NCI-H1092 (cell line): ENCODE measurements at regions not wholly inside any gene's neighbourhood (a gene's known extent, or its start where the extent isn't known, plus 50 kb on each side); places are given as distances from the start of the nearest gene placed in this dataset.
"Not testable (repeated sequence)": the region's sequence is repeated elsewhere in the genome, so short reads cannot be mapped to it uniquely, and the experiment has no call there.

ENCODE experiments used
- DNase-seq: peaks from one replicate; lab custom pipeline; 2025; lab: John Stamatoyannopoulos, UW

DNA sequence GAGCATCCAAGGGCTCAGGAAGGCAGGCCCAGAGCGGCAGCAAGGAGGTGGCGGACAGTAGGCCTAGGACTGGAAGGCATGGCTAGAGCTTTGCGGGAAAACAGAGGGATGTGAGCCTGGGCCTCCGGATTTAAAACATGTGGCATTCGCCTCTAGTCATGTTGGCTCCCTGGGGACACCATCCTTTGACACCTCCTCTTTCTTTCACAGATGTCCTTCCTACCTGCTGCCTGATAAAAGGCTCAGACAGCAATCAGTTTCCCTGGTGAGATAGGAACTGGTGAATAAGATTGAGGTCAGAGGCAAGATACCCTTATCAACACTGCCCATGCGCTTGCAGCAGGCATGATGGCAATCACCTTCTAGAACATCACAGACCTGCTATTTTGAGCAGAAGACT lies 277.6 kb downstream of the SIPA1L2 start:
- no peak for DNase-seq

DNA sequence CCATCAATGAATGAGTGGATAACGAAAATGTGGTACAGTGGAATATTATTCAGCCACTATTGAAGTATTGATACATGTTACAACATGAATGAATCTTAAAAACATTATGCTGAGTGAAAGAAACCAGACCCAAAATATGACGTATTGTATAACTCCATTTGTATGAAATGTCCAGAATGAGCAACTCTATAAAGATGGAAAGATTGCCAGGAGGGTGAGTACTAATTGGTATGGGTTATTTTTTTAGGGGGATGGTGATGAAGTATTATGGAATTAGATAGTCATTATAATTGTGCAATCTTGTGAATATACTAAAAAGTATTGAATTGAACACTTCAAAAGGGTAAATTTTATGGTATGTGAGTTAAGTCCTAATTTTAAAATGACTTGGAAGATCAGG lies 278.6 kb downstream of the SIPA1L2 start:
- no peak for DNase-seq

GRCh38 chr1:232346844-232347243 lies 283.1 kb downstream of the SIPA1L2 start:
- DNase-seq: no peak

DNA sequence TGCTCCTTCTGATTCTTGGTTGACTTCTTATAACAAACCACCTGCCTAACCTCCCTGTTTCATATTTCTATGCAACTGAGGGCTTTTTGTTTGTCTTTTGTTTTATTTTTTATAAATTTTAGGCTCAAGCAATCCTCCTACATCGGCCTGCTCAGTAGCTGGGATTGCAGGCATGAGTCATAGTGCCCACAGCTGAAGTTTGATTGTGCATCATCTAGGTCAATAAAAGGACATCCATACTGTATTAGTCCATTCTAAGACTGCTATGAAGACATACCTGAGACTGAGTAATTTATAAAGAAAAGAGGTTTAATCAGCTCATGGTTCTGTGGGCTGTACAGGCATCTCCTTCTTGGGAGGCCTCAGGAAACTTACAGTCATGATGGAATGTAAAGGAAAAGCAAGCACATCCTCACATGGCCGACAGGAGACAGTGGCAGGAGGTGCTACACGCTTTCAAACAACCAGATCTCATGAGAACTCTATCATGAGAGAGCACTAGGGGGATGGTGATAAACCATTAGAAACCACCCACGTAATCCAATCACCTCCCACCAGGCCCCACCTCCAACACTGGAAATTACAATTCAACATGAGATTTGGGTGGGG lies 285.0 kb downstream of the SIPA1L2 start:
- no peak for DNase-seq

- not testable (repeated sequence) for DNase-seq
These were observed 285.7 kb downstream of the SIPA1L2 start for GRCh38 chr1:232344186-232344585.

GRCh38 chr1:232340446-232340845 lies 289.5 kb downstream of the SIPA1L2 start:
- DNase-seq: no peak

DNA sequence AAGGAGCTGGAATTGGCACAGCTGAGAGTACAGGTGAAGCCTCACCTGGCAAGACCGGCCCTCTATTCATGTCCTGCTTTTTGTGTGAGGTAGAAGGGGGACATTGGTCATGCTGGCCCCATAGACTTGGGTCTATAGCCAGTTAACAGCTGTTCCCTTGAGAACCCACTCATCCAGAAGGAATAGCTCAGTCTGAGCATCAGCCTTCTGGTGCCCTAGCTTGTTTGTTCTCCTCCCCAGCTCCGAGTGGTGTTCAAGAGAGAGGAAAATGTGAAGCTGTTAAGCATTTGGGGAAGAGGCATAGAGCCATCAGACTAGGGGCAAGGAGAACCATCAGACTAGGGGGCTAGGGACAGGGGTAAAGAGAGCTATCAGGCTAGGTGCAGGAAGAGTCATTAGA lies 290.9 kb downstream of the SIPA1L2 start:
- no peak for DNase-seq

DNA sequence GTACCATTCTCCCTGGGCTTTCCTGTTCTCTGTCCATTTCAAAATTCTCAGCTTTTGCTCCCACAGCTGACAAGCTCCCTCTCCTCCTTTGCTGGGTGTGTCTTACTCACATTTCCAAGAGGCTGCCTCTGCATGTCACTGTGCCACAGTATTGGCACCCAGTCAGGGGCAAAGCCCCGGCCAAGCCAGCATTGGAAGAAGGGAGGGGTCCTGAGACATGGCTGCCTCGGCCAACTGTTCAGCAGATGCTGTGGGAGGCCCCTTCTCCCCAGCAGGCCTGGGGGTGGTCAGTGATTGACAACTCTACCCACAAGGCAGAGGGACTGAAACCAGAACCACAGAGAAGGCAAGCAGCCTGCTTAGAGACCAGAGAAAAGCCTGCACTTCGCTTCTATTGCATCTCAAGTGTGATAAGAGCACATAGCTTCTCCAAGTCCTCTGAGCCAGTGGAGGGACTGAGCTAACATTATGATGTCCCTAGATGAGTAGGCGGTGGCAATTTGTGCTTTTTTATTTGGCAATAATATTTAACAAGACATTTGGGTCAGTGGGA lies 294.1 kb downstream of the SIPA1L2 start:
- DNase-seq: no peak

GRCh38 chr1:232335261-232335660 lies 294.7 kb downstream of the SIPA1L2 start:
- no peak for DNase-seq

- DNase-seq: no peak
These were observed 295.1 kb downstream of the SIPA1L2 start for GRCh38 chr1:232334811-232335210.

DNA sequence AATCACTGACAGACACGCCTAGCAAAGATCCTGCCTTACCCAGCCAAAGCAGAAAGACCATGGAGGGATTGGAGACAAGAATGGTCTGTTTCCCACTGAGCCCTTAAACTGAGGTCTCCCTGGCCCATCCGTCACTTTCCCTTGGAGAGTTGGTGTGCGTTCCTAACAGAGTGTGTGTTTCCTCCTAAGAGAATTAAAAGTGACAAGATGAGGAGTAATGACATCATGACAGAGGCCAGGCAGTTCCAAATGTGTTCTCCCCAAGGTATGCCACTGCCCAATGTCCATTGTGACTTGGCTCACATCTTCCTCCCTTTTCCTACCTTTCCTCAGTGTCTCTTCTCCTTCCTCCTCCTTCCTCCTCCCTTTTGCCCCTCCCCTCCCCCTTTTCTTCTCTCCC lies 295.7 kb downstream of the SIPA1L2 start:
- no peak for DNase-seq

DNA sequence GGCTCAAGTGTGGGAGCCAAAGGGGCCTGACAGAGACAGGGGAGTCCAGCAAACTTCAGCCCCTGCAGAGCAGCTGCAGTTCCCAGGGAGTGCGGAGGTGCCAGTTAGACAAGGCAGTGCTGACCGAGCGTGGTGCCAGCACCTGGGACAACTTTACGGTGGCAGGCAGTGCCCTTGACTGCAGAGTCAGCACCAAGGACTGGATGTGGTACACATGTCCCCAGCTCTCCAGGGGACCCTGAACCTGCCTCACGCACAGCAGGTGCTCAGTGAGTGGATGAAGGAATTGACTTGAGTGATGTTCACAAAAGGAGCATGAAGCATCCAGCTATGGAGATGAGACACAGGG lies 296.5 kb downstream of the SIPA1L2 start:
- DNase-seq: no peak

GRCh38 chr1:232332710-232333418 lies 297.1 kb downstream of the SIPA1L2 start:
- not testable (repeated sequence) for DNase-seq

DNA sequence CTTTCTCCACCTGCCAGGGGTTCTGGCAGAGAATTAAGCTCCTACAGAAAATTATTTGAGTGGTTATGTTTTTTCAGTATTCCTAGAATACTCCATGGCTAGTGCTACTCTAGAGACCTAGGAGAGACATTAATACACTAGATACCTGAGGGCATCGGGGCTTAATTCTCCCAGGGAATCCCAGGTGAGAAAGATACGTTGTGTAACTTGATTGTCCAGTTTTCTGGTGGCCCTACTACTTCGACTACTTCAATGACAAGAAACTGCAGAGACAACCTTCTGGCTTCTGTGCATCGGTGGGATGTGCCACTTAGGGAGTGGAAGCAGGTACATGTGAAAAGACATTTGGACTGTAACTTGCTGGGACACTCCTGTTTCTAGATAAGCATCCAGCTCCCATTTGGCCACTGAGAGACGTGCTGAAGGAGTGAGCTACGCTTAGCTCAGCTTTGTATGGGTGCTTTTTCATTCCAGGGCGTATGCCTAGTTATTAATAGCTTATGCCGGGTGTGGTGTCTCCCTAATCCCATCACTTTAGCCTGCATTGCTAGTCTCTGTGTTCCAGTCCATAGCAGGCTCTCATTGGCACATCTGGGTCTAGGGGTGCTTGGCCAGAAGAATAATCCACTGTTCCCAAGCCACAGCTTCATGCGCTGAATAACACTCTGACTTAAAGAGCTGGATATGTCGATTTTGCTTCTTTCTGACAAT lies 300.7 kb downstream of the SIPA1L2 start:
- no peak for DNase-seq

GRCh38 chr1:232328486-232329102 lies 301.3 kb downstream of the SIPA1L2 start:
- no peak for DNase-seq

- no peak for DNase-seq
These were observed 302.0 kb downstream of the SIPA1L2 start for GRCh38 chr1:232327899-232328298.

DNA sequence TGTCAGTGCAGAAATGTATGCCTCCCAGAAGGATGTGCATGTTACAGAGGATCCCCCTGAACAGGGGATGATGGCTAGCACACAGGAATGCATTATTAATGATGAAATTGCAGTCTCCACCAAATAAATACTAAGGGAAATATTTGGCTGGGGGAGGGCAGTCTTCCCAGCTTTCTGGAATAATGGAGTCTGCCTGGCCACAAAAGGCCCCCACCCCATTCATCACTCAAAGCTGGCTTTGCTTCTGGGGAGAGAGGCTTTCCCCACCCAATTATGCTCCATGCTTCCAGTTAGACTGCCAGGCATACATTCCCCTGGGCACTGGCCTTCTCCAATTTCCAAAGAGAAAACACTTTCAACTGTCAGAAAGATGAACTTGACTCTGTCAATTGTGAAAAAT lies 302.7 kb downstream of the SIPA1L2 start:
- DNase-seq: no peak

DNA sequence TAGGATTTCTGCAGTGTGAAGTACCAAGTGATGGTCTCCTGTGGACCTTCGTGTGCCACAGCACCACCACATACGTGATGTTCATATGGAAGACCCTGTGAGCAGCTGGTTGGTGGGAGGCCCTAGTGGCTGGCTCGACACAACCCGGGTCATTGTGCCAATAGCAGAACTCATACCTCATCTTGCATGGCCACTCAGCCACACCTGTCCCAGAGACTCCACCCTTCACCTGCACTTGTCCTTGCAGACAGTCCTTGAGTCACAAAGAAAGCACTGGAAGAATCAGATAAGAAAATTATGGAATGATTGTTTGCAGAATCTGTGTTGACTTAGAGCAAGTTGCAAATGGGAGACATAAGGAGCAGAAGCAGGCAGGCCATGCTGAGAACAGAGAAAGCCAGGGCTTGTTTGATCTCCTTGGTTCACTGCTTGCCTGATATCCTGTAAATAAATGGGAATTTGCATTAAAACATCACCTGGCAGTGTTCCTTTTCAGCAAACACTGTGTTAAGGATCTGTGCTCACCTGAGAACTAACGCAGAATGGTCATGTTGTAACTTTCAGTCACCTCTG lies 307.7 kb downstream of the SIPA1L2 start:
- DNase-seq: no peak

DNA sequence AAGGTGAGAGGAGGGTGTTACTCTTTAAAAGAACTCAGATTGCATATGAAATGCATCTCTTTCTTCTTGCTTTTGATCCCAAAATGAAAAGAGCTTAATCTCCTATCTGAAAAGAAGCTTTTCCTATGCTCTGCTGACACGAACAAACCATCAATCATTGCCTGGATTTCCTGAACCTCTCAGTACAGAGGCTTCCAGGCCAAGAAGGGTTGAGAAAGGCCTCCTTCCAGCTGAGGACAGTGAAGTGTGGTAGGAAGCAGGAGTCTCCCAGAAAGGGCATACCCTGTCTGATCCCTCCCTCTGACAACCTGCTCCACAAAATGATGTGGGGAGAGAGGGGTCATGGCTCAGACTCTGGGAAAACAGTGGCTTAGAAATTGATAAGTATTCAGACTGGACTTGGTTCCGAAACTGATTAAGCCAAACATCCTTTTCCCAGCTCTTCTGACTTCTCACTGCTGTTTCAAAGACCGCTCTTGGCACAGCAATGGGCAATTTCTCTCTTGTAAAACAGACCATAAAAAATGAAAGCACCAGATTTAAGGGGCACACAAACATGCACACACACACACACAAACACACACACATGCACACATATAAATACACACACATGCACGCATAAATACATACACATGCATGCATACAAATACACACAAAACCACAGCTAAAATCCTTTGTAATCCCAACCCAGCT lies 310.3 kb downstream of the SIPA1L2 start:
- no peak for DNase-seq

DNA sequence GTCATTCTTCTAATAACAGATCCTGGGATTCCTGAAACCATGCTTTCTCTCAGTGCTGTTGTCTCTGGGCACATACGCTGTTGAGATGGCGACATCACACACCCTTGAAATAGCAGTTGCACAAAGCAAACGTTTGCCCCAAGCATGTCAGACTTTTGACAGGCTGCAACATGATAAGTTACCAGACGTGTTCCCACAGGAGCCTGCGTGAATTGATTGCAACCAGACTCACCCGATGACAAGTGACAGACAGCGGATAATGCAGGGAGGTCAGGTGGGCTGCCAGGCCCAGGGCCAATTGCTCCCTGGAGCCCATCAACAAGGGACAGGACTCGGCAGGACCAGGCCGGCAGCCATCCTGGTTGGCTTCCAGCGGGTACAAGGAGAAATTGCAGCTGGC lies 310.9 kb downstream of the SIPA1L2 start:
- DNase-seq: no peak

DNA sequence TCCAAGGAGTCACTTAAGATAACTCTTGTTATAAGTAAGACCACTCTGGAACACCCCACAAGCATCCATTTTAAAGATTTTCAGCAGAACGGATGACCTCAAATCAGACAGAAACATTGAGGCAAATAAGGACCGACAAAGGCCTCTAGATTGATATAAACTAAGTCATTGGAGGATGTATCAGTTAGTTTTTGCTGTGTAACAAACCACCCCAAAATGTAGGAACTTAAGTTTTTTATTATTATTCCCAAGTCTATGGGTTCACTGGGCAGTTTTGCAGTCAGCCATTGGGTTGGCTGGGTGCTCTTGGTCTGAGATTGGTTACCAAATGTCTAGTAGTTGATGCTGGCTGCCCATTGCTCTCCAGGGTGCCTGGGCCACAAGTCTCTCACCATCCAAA lies 311.8 kb downstream of the SIPA1L2 start:
- no peak for DNase-seq

DNA sequence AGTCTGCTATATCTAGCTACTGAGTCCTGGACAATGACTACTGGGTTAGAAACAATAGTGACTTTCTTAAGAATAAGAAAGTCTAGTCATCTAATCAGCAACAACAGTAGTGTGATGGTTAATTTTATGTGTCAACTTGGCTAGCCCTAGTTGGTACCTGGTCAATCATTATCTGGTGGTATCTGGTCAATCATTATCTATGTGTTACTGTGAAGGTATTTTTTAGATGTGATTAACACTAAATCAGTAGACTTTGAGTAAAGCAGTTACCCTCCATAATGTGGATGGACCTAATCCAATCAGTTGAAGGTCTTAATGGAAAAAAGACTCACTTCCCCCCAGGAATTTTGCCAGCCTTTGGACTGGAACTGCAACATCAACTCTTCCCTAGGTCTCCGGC lies 312.6 kb downstream of the SIPA1L2 start:
- DNase-seq: no peak
